WTC11 (cell line): ENCODE measurements at regions not wholly inside any gene's neighbourhood (a gene's known extent, or its start where the extent isn't known, plus 50 kb on each side); places are given as distances from the start of the nearest gene placed in this dataset.

Source experiments
- ATAC-seq: fragments of 200-7000 bp; cut with Tn5 transposase; 2 replicates; pipeline ENCODE4 v1.10.0; 2021; ENCODE audit warnings: mild to moderate bottlenecking, moderate library complexity
- CTCF ChIA-PET: fragments of 300-600 bp; sonication (Branson Sonifier 250); formaldehyde crosslinking; loops from one replicate; lab custom pipeline; 2021; ENCODE audit warnings: antibody characterized with exemption; lab: Charles Lee
- POLR2A ChIA-PET: fragments of 350-600 bp; sonication (Branson Sonifier 250); formaldehyde crosslinking; loops from one replicate; lab custom pipeline; 2021; ENCODE audit warnings: antibody characterized with exemption; lab: Charles Lee
- DNase-seq: peaks from one replicate; pipeline ENCODE4 v3.0.0; 2021; ENCODE audit warnings: low spot score
- H3K27ac Mint-ChIP-seq: 2 replicates; pipeline ENCODE4 v1.8.0; 2021; ENCODE audit warnings: mixed read lengths
- H3K27me3 Mint-ChIP-seq: 2 replicates; pipeline ENCODE4 v1.8.0; 2021; ENCODE audit warnings: low read depth, mild to moderate bottlenecking, moderate library complexity, mixed read lengths
- H3K36me3 Mint-ChIP-seq: 2 replicates; pipeline ENCODE4 v1.8.0; 2021; ENCODE audit warnings: mixed read lengths
- H3K4me1 Mint-ChIP-seq: 2 replicates; pipeline ENCODE4 v1.8.0; 2022; ENCODE audit warnings: mixed read lengths
- H3K4me3 Mint-ChIP-seq: 2 replicates; pipeline ENCODE4 v1.8.0; 2021; ENCODE audit warnings: mild to moderate bottlenecking, moderate library complexity, mixed read lengths
- H3K9me3 Mint-ChIP-seq: 2 replicates; pipeline ENCODE4 v1.8.0; 2021; ENCODE audit warnings: mixed read lengths
- CREM ChIP-seq: sonication (generic); formaldehyde crosslinking; IDR thresholded peaks from 2 replicates; pipeline ENCODE4 v1.8.1; 2022; ENCODE audit warnings: mild to moderate bottlenecking, missing genetic modification reagents, moderate library complexity
- EMX1 ChIP-seq: fragments of 250-450 bp; sonication (Bioruptor Pico); IDR thresholded peaks from 2 replicates; pipeline ENCODE4 v1.8.0; 2021; ENCODE audit warnings: mild to moderate bottlenecking
- JAZF1 ChIP-seq: fragments of 250-450 bp; sonication (Bioruptor Pico); IDR thresholded peaks from 2 replicates; pipeline ENCODE4 v1.9.0; 2021; ENCODE audit warnings: moderate library complexity, mild to moderate bottlenecking, inconsistent platforms
- KAT7 ChIP-seq: sonication (generic); formaldehyde crosslinking; IDR thresholded peaks from 2 replicates; pipeline ENCODE4 v1.8.1; 2023; ENCODE audit warnings: missing genetic modification reagents, mild to moderate bottlenecking, borderline replicate concordance
- NFYB ChIP-seq: sonication (generic); formaldehyde crosslinking; conservative IDR thresholded peaks from 2 replicates; pipeline ENCODE4 v1.8.0; 2022; ENCODE audit warnings: low read depth, missing genetic modification reagents
- OVOL2 ChIP-seq: fragments of 250-450 bp; sonication (Bioruptor Pico); IDR thresholded peaks from 2 replicates; pipeline ENCODE4 v1.9.0; 2021; ENCODE audit warnings: mild to moderate bottlenecking, borderline replicate concordance
- SP1 ChIP-seq: sonication (generic); formaldehyde crosslinking; conservative IDR thresholded peaks from 2 replicates; pipeline ENCODE4 v1.8.1; 2022; ENCODE audit warnings: missing genetic modification reagents
- ZBTB21 ChIP-seq: sonication (generic); formaldehyde crosslinking; IDR thresholded peaks from 2 replicates; pipeline ENCODE4 v1.8.1; 2023; ENCODE audit warnings: mild to moderate bottlenecking, missing genetic modification reagents, borderline replicate concordance
- ZNF121 ChIP-seq: sonication (generic); formaldehyde crosslinking; IDR thresholded peaks from 2 replicates; pipeline ENCODE4 v1.8.0; 2023; ENCODE audit warnings: missing genetic modification reagents
- ZNF219 ChIP-seq: sonication (generic); formaldehyde crosslinking; IDR thresholded peaks from 2 replicates; pipeline ENCODE4 v1.8.0; 2023; ENCODE audit warnings: missing genetic modification reagents, mild to moderate bottlenecking, borderline replicate concordance
- ZNF317 ChIP-seq: sonication (generic); formaldehyde crosslinking; IDR thresholded peaks from 2 replicates; pipeline ENCODE4 v1.8.1; 2023; ENCODE audit warnings: low read depth, mild to moderate bottlenecking, moderate library complexity, missing genetic modification reagents, borderline replicate concordance
- TF ChIP-seq, protein P1 (sequence below): sonication (generic); formaldehyde crosslinking; IDR thresholded peaks from 2 replicates; pipeline ENCODE4 v1.8.1; 2022; ENCODE audit warnings: low read depth, mild to moderate bottlenecking, moderate library complexity, missing genetic modification reagents, borderline replicate concordance
- TF ChIP-seq, protein P2 (sequence below): fragments of 250-450 bp; sonication (Bioruptor Pico); conservative IDR thresholded peaks from 2 replicates; pipeline ENCODE4 v1.9.0; 2021; ENCODE audit warnings: mild to moderate bottlenecking
- TF ChIP-seq, protein P3 (sequence below): sonication (generic); formaldehyde crosslinking; IDR thresholded peaks from 2 replicates; pipeline ENCODE4 v1.8.0; 2022; ENCODE audit warnings: missing genetic modification reagents
- TF ChIP-seq, protein P4 (sequence below): sonication (generic); formaldehyde crosslinking; IDR thresholded peaks from 2 replicates; pipeline ENCODE4 v1.8.0; 2023; ENCODE audit warnings: missing genetic modification reagents
- TF ChIP-seq, protein P5 (sequence below): sonication (generic); formaldehyde crosslinking; IDR thresholded peaks from 2 replicates; pipeline ENCODE4 v1.8.1; 2023; ENCODE audit warnings: mild to moderate bottlenecking, missing genetic modification reagents, borderline replicate concordance
- TF ChIP-seq, protein P6 (sequence below): fragments of 250-450 bp; sonication (Bioruptor Pico); IDR thresholded peaks from 2 replicates; pipeline ENCODE4 v1.9.0; 2021; ENCODE audit warnings: moderate library complexity, mild to moderate bottlenecking, inconsistent platforms, borderline replicate concordance

DNA sequence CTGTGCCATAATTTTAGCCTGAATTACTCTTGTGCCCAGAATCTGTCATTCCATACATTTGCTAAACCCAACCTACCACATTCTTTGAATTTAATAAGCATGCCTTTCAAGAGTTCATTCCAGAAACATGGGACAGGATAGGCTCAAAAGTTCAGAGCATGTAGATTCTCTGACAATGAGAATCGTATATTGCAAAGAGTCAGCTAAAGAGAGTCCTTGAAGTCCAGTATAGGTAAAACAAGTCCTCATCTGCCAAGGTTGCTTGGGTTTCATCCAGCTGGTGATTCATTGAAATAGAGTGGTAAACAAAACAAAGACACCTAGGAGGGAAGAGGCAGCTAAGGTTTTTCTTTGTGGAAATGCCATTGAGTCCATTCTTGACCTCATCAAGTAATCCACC, 249.3 kb upstream of the DIPK2B start (continued):
- TF ChIP-seq, protein P1, sequence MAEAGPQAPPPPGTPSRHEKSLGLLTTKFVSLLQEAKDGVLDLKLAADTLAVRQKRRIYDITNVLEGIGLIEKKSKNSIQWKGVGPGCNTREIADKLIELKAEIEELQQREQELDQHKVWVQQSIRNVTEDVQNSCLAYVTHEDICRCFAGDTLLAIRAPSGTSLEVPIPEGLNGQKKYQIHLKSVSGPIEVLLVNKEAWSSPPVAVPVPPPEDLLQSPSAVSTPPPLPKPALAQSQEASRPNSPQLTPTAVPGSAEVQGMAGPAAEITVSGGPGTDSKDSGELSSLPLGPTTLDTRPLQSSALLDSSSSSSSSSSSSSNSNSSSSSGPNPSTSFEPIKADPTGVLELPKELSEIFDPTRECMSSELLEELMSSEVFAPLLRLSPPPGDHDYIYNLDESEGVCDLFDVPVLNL (CRISPR knock-in tag), result no peak
- TF ChIP-seq JAZF1 (no peak), EMX1 (CRISPR knock-in tag) (no peak), CREM (CRISPR knock-in tag) (no peak), ZBTB21 (CRISPR knock-in tag) (no peak), ZNF121 (CRISPR knock-in tag) (no peak)
- TF ChIP-seq, protein P2, sequence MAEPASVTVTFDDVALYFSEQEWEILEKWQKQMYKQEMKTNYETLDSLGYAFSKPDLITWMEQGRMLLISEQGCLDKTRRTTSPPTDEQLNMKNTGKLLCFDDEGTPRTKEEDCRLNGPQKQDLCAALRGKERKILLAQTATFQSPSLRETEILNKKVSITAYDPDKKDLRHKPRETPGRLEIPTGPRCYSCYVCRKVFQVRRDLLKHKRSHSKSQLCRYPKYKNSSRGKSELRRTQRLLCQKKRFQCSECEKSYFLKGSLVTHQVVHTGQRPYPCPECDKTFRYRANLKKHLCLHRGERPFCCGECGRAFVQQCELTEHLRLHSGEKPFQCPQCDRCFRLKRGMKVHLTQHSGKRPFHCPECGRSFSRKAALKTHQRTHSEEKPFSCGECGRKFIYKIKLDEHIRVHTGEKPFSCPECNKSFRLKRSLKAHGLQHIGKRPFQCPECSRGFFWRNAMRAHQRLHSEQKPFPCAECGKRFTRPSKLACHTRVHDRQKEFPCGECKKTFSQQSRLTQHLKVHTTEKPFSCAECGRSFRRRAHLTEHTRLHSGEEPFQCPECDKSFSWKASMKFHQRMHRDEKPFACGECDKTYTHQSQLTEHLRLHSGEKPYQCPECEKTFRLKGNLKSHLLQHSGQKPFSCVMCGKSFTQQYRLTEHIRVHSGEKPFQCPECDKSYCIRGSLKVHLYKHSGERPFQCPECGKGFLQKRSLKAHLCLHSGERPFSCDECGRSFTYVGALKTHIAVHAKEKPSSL, result no peak
- TF ChIP-seq, protein P3, sequence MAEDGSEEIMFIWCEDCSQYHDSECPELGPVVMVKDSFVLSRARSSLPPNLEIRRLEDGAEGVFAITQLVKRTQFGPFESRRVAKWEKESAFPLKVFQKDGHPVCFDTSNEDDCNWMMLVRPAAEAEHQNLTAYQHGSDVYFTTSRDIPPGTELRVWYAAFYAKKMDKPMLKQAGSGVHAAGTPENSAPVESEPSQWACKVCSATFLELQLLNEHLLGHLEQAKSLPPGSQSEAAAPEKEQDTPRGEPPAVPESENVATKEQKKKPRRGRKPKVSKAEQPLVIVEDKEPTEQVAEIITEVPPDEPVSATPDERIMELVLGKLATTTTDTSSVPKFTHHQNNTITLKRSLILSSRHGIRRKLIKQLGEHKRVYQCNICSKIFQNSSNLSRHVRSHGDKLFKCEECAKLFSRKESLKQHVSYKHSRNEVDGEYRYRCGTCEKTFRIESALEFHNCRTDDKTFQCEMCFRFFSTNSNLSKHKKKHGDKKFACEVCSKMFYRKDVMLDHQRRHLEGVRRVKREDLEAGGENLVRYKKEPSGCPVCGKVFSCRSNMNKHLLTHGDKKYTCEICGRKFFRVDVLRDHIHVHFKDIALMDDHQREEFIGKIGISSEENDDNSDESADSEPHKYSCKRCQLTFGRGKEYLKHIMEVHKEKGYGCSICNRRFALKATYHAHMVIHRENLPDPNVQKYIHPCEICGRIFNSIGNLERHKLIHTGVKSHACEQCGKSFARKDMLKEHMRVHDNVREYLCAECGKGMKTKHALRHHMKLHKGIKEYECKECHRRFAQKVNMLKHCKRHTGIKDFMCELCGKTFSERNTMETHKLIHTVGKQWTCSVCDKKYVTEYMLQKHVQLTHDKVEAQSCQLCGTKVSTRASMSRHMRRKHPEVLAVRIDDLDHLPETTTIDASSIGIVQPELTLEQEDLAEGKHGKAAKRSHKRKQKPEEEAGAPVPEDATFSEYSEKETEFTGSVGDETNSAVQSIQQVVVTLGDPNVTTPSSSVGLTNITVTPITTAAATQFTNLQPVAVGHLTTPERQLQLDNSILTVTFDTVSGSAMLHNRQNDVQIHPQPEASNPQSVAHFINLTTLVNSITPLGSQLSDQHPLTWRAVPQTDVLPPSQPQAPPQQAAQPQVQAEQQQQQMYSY (CRISPR knock-in tag), result no peak

DNA sequence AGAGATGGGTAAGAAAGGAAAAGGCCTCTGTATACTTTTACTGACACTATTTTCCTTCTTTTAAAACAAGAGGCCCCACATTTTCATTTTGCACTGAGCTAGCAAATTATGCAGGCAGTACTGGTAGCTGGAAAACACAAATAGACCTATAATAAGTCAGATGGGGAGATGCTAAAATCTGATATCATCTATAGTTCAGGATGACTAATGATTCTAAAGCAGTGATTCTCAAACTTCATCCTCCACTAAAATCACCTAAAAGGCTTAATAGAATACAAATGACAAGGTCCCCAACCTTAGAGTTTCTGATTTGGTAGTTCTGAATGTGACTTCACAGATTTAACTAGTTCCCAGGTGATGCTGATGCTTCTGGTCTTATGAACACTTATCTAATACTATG, 247.3 kb upstream of the DIPK2B start:
- H3K36me3 Mint-ChIP-seq, result no peaks in the 10 kb centered on the region

More for the DNA sequence above, 247.3 kb upstream of the DIPK2B start:
- CTCF ChIA-PET, result no interaction called here
- ATAC-seq (no peak), DNase-seq (no peak)
- Mint-ChIP-seq H3K9me3 (no peaks in the 10 kb centered on the region), H3K4me3 (no peak overlapping the region), H3K4me1 (peaks cover 16% of the 10 kb centered on the region), H3K27ac (no peak overlapping the region), H3K27me3 (peaks cover 2% of the 10 kb centered on the region; the same call in 1 of the 2 replicates)
- TF ChIP-seq SP1 (CRISPR knock-in tag), result no peak
- TF ChIP-seq ZNF121 (CRISPR knock-in tag), result no peak
- no peak for TF ChIP-seq ZNF317
- TF ChIP-seq, protein P4, sequence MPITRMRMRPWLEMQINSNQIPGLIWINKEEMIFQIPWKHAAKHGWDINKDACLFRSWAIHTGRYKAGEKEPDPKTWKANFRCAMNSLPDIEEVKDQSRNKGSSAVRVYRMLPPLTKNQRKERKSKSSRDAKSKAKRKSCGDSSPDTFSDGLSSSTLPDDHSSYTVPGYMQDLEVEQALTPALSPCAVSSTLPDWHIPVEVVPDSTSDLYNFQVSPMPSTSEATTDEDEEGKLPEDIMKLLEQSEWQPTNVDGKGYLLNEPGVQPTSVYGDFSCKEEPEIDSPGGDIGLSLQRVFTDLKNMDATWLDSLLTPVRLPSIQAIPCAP (CRISPR knock-in tag), result no peak
- TF ChIP-seq NFYB (CRISPR knock-in tag), result no peak
- TF ChIP-seq, protein P5, sequence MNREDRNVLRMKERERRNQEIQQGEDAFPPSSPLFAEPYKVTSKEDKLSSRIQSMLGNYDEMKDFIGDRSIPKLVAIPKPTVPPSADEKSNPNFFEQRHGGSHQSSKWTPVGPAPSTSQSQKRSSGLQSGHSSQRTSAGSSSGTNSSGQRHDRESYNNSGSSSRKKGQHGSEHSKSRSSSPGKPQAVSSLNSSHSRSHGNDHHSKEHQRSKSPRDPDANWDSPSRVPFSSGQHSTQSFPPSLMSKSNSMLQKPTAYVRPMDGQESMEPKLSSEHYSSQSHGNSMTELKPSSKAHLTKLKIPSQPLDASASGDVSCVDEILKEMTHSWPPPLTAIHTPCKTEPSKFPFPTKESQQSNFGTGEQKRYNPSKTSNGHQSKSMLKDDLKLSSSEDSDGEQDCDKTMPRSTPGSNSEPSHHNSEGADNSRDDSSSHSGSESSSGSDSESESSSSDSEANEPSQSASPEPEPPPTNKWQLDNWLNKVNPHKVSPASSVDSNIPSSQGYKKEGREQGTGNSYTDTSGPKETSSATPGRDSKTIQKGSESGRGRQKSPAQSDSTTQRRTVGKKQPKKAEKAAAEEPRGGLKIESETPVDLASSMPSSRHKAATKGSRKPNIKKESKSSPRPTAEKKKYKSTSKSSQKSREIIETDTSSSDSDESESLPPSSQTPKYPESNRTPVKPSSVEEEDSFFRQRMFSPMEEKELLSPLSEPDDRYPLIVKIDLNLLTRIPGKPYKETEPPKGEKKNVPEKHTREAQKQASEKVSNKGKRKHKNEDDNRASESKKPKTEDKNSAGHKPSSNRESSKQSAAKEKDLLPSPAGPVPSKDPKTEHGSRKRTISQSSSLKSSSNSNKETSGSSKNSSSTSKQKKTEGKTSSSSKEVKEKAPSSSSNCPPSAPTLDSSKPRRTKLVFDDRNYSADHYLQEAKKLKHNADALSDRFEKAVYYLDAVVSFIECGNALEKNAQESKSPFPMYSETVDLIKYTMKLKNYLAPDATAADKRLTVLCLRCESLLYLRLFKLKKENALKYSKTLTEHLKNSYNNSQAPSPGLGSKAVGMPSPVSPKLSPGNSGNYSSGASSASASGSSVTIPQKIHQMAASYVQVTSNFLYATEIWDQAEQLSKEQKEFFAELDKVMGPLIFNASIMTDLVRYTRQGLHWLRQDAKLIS (CRISPR knock-in tag), result no peak
- TF ChIP-seq, protein P6, sequence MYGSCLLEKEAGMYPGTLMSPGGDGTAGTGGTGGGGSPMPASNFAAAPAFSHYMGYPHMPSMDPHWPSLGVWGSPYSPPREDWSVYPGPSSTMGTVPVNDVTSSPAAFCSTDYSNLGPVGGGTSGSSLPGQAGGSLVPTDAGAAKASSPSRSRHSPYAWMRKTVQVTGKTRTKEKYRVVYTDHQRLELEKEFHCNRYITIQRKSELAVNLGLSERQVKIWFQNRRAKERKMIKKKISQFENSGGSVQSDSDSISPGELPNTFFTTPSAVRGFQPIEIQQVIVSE (CRISPR knock-in tag), result no peak
- no peak for TF ChIP-seq KAT7 (CRISPR knock-in tag)
- TF ChIP-seq, protein P1 (CRISPR knock-in tag), result no peak
- TF ChIP-seq ZNF219 (CRISPR knock-in tag), result no peak
- no peak for TF ChIP-seq OVOL2 (CRISPR knock-in tag)
- POLR2A ChIA-PET, result no interaction called here
